PC-3 (cell line): ENCODE measurements at regions not wholly inside any gene's neighbourhood (a gene's known extent, or its start where the extent isn't known, plus 50 kb on each side); places are given as distances from the start of the nearest gene placed in this dataset.

ENCODE experiments used
- ATAC-seq: fragments of 200-7000 bp; cut with Tn5 transposase; 2 replicates; pipeline ENCODE4 v1.9.1; 2020; ENCODE audit warnings: mild to moderate bottlenecking, moderate library complexity
- BruUV-seq: library from RNA; stranded (reverse); fragments of 400-500 nt; replicated peaks from 2 replicates; lab custom pipeline; 2021; lab: Mats Ljungman, UMichigan
- CTCF ChIA-PET: fragments of 300-600 bp; sonication (Branson Sonifier 250); formaldehyde crosslinking; loops from one replicate; lab custom pipeline; 2022; ENCODE audit warnings: antibody characterized with exemption; lab: Charles Lee
- POLR2A ChIA-PET: fragments of 300-600 bp; sonication (Branson Sonifier 250); formaldehyde crosslinking; loops from one replicate; lab custom pipeline; 2022; ENCODE audit warnings: antibody characterized with exemption; ENCODE audit not compliant: unreplicated experiment; lab: Charles Lee
- DNase-seq: peaks from one replicate; pipeline ENCODE4 v3.0.0-alpha.2; 2015
- H2AFZ ChIP-seq: fragments of 300-600 bp; sonication (generic); 2 replicates; pipeline ENCODE4 v1.6.0; 2016; ENCODE audit warnings: antibody characterized with exemption, low read length
- H3F3A ChIP-seq: fragments of 300-600 bp; sonication (generic); one replicate; pipeline ENCODE4 v1.6.0; 2017; ENCODE audit warnings: antibody characterized with exemption, low read length, control low read depth, mild to moderate bottlenecking; ENCODE audit not compliant: unreplicated experiment
- H3K27ac ChIP-seq: fragments of 300-600 bp; sonication (generic); 2 replicates; pipeline ENCODE4 v1.5.1; 2016; ENCODE audit warnings: mild to moderate bottlenecking, low read length
- H3K27me3 ChIP-seq: fragments of 300-600 bp; sonication (generic); 2 replicates; pipeline ENCODE4 v1.6.1; 2016; ENCODE audit warnings: low read length, mixed read lengths
- H3K36me3 ChIP-seq: fragments of 300-600 bp; sonication (generic); 2 replicates; pipeline ENCODE4 v1.6.1; 2016; ENCODE audit warnings: low read depth, mixed run types, low read length, mixed read lengths
- H3K4me1 ChIP-seq: fragments of 300-600 bp; sonication (generic); 2 replicates; pipeline ENCODE4 v1.5.1; 2016; ENCODE audit warnings: low read length; ENCODE audit not compliant: insufficient read depth
- H3K4me2 ChIP-seq: fragments of 300-600 bp; sonication (generic); 2 replicates; pipeline ENCODE4 v1.6.0; 2016; ENCODE audit warnings: low read length
- H3K4me3 ChIP-seq: fragments of 300-600 bp; sonication (generic); 2 replicates; pipeline ENCODE4 v1.5.1; 2016; ENCODE audit warnings: mild to moderate bottlenecking, low read length, mixed read lengths
- H3K79me2 ChIP-seq: fragments of 300-600 bp; sonication (generic); 2 replicates; pipeline ENCODE4 v1.6.1; 2017; ENCODE audit warnings: low read length, mixed read lengths
- H3K9ac ChIP-seq: fragments of 300-600 bp; sonication (generic); 2 replicates; pipeline ENCODE4 v1.6.0; 2016; ENCODE audit warnings: mild to moderate bottlenecking, low read length
- H3K9me2 ChIP-seq: fragments of 300-600 bp; sonication (generic); replicated peaks from 2 replicates; pipeline ENCODE4 v1.6.1; 2016; ENCODE audit warnings: mixed run types, low read length, mixed read lengths
- H3K9me3 ChIP-seq: fragments of 300-600 bp; sonication (generic); 2 replicates; pipeline ENCODE4 v1.6.1; 2016; ENCODE audit warnings: low read length, mixed read lengths
- H4K20me1 ChIP-seq: fragments of 300-600 bp; sonication (generic); 2 replicates; pipeline ENCODE4 v1.6.1; 2016; ENCODE audit warnings: low read length, mixed read lengths
- CTCF ChIP-seq: fragments of 300-600 bp; sonication (generic); conservative IDR thresholded peaks from 2 replicates; pipeline ENCODE4 v1.5.1; 2017; ENCODE audit warnings: antibody characterized with exemption, low read depth, mild to moderate bottlenecking, low read length
- EZH2 ChIP-seq: fragments of 300-600 bp; sonication (generic); IDR thresholded peaks from one replicate; pipeline ENCODE4 v1.6.1; 2017; ENCODE audit warnings: antibody characterized with exemption, mild to moderate bottlenecking, low read length; ENCODE audit not compliant: unreplicated experiment
- EZH2phosphoT487 ChIP-seq: fragments of 300-600 bp; sonication (generic); IDR thresholded peaks from 2 replicates; pipeline ENCODE4 v1.6.1; 2018; ENCODE audit warnings: mild to moderate bottlenecking, antibody characterized with exemption, low read length, borderline replicate concordance
- intact Hi-C: fragments of 100-400 bp; cut with micrococcal nuclease; formaldehyde crosslinking; loops from 2 replicates; pipeline ENCODE4 v1.9.0; 2023

DNA sequence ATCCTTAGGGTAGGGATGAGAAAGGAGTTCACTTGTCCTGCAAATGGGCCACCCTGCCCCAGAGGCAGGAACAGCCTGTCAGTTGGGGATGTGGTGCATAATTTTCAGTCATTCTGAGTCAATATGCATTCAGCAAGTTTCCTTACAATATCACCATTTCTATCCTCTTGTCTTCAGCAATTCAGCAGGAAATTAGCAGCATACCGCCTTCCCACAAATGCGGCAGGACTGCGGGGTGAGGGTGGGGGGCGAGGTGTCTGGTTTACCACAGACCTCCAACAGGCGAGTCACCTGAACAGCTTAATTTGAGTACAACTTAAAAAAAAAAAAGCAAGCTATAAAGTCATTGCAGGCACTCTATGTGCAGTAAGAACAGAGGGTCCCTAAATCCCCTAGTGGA is 126.8 kb downstream of the MAP3K7 start:
- H3K4me3 ChIP-seq, result no peak overlapping the region
- intact Hi-C loops, result no loop called here
- no peaks in the 10 kb centered on the region for H3K9me2 ChIP-seq
- H2AFZ ChIP-seq, result no peak overlapping the region
- no peaks in the 10 kb centered on the region for H3K79me2 ChIP-seq
- H3K9me3 ChIP-seq, result no peaks in the 10 kb centered on the region
- no peaks in the 10 kb centered on the region for H3K36me3 ChIP-seq
- ChIA-PET POLR2A (no interaction called here), CTCF (no interaction called here)
- DNase-seq, result no peak
- no peaks in the 10 kb centered on the region for H3F3A ChIP-seq
- H3K4me2 ChIP-seq, result no peak overlapping the region
- no TSS peak for BruUV-seq
- H3K9ac ChIP-seq, result no peak overlapping the region
- no peaks in the 10 kb centered on the region for H4K20me1 ChIP-seq
- no peaks in the 10 kb centered on the region for H3K27me3 ChIP-seq
- H3K4me1 ChIP-seq, result peaks cover 7% of the 10 kb centered on the region
- ATAC-seq, result no peak
- H3K27ac ChIP-seq, result no peak overlapping the region
- TF ChIP-seq CTCF, result no peak
- no peak for TF ChIP-seq EZH2

GRCh38 chr6:90459225-90459758 is 127.6 kb downstream of the MAP3K7 start:
- DNase-seq (peak; percentile 53), ATAC-seq (no peak)
- TF ChIP-seq CTCF (no peak), EZH2 (no peak), EZH2phosphoT487 (no peak)
- BruUV-seq, result no TSS peak
- POLR2A ChIA-PET, result no interaction called here
- no peak overlapping the region for H3K4me3 ChIP-seq
- no peaks in the 10 kb centered on the region for H3K27me3 ChIP-seq
- no peaks in the 10 kb centered on the region for H3K79me2 ChIP-seq
- intact Hi-C loops, result no loop called here
- no peak overlapping the region for H2AFZ ChIP-seq
- H3F3A ChIP-seq, result no peaks in the 10 kb centered on the region
- H3K4me2 ChIP-seq, result no peak overlapping the region
- no peak overlapping the region for H3K9ac ChIP-seq
- no peaks in the 10 kb centered on the region for H3K36me3 ChIP-seq
- no peaks in the 10 kb centered on the region for H4K20me1 ChIP-seq
- peaks cover 12% of the 10 kb centered on the region for H3K4me1 ChIP-seq
- H3K9me3 ChIP-seq, result no peaks in the 10 kb centered on the region
- no peak overlapping the region for H3K27ac ChIP-seq
- no peaks in the 10 kb centered on the region for H3K9me2 ChIP-seq
- CTCF ChIA-PET, result no interaction called here

DNA sequence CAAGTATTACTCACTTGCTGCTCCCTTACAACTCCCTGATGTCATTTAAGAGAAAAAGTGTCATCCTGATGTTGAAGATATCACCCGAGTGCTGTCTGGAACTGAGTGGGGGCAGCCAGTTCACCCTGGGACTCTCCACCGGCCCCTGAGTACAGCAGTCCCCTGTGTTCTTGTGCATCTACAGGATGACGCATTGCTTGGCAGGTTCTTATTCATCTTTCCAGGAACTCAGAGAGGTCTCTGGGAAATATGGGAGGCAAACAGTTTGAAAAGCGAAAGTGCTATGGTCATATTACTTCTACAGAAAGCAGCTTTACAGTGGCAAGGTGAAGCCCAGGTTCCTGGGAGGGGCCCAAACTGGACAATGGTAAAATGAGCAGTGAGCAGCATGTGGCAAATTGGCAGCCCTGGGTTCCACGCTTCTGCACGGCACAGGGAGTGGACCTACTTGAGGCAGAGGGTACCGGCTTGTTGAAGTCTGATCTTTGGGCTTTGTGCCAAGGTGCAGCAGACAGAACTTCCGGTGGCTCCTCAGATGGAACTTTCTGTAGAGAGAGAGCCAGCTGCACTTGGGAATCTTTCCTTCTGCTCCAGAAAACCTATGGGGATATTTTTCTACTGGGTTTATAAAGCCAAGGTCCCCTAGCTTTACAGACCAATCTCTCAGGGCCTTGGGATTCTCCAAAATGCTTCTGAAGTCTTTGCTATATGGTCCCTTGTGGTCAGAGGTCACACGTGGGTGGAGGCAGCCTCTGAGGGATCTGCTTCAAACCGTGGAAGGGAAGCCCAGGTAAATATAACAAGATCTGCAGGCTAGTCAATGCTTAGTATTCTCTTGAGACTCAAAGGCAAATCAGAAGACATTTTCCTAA is 128.3 kb downstream of the MAP3K7 start:
- POLR2A ChIA-PET, result no interaction called here
- H3K36me3 ChIP-seq, result no peaks in the 10 kb centered on the region

More for the DNA sequence above, 128.3 kb downstream of the MAP3K7 start:
- Histone ChIP-seq H3K9ac (no peak overlapping the region), H3K27ac (no peak overlapping the region), H3K4me3 (no peak overlapping the region), H3K4me2 (no peak overlapping the region), H3K79me2 (no peaks in the 10 kb centered on the region), H3K9me2 (no peaks in the 10 kb centered on the region), H4K20me1 (no peaks in the 10 kb centered on the region), H3K4me1 (peaks cover 13% of the 10 kb centered on the region), H3K9me3 (no peaks in the 10 kb centered on the region), H3K27me3 (no peaks in the 10 kb centered on the region), H3F3A (no peaks in the 10 kb centered on the region), H2AFZ (no peak overlapping the region)
- DNase-seq (no peak), ATAC-seq (no peak)
- TF ChIP-seq EZH2 (no peak), CTCF (no peak), EZH2phosphoT487 (no peak)
- CTCF ChIA-PET, result no interaction called here
- BruUV-seq, result no TSS peak
- intact Hi-C loops, result no loop called here
